Stimulated activated naive CD4-positive, alpha-beta T cell treated with Interleukin-2 at 50 U/mL for 16 hours (primary cell): ENCODE measurements at regions not wholly inside any gene's neighbourhood (a gene's known extent, or its start where the extent isn't known, plus 50 kb on each side); places are given as distances from the start of the nearest gene placed in this dataset.

Experiments used
- DNase-seq: peaks from one replicate; lab custom pipeline; 2025; lab: John Stamatoyannopoulos, UW

DNA sequence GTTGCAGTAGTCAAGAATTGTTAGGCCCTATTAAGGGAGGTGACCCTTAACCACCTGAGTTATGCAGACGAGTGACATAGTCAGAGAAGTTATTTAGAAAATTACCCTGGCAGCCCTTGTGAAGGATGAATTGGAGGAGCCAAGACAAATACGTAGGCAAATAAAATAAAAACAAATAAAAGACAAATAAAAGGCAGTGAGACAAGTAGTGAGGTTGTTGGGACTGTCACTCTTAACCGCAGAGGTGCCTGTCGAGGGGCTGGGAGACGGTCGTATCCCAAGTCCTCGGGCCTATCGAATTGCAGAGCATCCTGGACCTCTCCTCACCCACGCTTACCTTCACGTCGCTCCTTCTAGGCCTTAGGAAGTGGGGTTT, 58.0 kb upstream of the ZC4H2 start:
- DNase-seq, result no peak
